GM21825 (cell line): ENCODE measurements at regions not wholly inside any gene's neighbourhood (a gene's known extent, or its start where the extent isn't known, plus 50 kb on each side); places are given as distances from the start of the nearest gene placed in this dataset.
"Not testable (repeated sequence)": the region's sequence is repeated elsewhere in the genome, so short reads cannot be mapped to it uniquely, and the experiment has no call there.

Source experiments
- ATAC-seq: cut with Tn5 transposase; IDR thresholded peaks from one replicate; pipeline ENCODE4 v1.9.1; 2021; ENCODE audit warnings: mild to moderate bottlenecking, moderate library complexity; ENCODE audit not compliant: unreplicated experiment

GRCh38 chr6:112636650-112637262, 289.6 kb downstream of the RFPL4B start:
- ATAC-seq = no peak

DNA sequence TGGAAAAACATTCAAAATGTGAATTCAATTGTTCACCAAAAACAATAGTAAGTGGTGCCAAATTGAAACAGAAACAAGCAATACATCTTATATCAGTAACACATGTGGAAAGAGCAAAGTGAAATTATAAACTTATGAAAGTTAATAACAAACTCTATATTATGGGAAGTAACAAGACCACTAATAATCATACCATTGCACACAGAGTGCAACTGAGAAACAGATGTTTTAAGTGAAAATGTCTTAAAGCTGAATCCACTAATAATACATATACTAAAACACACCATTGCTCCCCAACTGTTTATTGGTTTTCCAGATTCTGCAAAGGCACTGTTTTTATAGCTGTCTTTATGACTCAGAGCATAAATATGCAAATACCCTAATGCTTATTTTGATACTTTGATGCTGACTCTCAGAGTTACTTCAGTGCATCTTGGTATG, 292.3 kb downstream of the RFPL4B start:
- no peak for ATAC-seq

- no peak for ATAC-seq
These were observed 293.8 kb downstream of the RFPL4B start for GRCh38 chr6:112640891-112641290.

GRCh38 chr6:112649853-112650252, 302.7 kb downstream of the RFPL4B start:
- no peak for ATAC-seq

- ATAC-seq = no peak
These were observed 304.1 kb downstream of the RFPL4B start for GRCh38 chr6:112651239-112651638.

GRCh38 chr6:112659912-112660311, 312.8 kb downstream of the RFPL4B start:
- no peak for ATAC-seq

DNA sequence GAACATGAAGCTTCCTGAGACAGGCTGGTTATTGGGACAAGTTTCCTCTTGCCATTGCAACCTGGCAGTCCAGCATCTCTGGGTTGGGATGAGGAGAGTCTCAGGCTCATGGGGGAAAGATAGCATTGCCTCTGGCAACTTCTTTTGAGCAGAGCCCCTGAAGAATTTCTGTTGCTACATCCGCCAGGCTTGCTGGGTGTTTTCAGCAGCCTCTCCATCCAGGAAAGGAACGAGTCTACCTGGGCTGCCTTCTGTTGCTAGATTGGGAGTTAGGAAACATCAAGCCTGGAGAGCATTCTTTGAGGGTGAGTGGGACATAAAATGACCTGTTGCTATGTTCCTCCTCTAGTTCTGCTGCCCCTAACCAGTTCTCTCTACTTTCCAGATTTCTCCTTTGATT, 313.5 kb downstream of the RFPL4B start:
- ATAC-seq = no peak

DNA sequence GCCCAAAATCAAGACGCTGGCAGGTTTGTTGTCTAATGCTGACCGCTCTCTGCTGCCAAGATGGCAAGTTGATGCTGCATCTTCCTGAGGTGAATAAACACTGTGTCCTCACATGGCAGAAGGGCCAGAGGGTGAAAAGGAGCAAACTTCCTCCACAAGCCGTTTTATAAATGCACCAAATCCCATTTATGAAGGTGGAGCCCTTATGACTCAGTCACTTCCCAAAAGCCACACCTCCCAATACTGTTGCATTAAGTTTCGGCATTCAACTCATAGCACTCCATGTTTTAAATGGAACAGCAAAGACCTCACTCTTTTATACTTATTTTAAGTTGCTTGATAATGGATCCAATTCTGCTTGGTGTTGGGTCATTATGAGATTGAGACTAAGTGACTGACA, 316.6 kb downstream of the RFPL4B start:
- no peak for ATAC-seq

- ATAC-seq = no peak
These were observed 318.0 kb downstream of the RFPL4B start for GRCh38 chr6:112665114-112665513.

- no peak for ATAC-seq
These were observed 318.7 kb downstream of the RFPL4B start for GRCh38 chr6:112665815-112666214.

DNA sequence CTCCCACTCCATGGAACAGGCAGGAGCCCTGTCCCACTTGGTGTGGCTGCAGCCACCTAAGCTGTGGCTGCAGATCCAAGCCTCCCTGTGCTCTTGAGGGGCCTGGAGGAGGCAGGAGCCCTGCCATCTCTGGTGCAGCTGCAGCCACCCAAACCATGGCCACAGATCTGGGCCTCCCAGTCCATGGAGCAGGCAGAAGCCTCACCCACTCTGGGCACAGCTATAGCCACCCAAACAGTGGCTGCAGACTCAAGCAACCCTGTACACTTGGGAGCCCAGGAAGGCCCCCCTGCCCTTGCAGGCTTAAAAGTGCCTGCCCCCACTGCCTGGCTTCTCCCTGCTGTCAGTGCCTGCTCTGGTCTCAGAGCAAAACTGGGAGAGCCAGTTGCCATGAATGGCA, 320.3 kb downstream of the RFPL4B start:
- ATAC-seq = no peak

DNA sequence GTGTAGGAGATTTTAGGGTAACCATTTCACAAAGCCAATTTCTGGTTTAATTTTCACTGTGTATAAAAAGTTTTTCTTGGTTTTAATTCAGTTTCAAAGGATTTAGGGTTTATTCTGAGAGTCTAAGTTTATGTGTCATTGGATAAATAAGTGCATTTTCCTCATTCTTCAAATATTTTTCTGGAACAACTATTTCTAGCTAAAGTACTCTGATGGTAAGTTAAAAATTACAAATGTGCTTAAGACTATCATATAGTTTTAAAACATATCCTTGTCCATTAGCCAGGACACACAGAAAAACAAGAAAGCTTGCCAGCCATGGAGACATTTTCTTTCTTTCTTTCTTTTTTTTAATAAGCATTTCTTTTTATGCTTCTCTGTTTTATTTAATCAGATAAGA, 333.0 kb downstream of the RFPL4B start:
- ATAC-seq = no peak

- ATAC-seq = no peak
These were observed 334.9 kb downstream of the RFPL4B start for GRCh38 chr6:112682071-112682470.

DNA sequence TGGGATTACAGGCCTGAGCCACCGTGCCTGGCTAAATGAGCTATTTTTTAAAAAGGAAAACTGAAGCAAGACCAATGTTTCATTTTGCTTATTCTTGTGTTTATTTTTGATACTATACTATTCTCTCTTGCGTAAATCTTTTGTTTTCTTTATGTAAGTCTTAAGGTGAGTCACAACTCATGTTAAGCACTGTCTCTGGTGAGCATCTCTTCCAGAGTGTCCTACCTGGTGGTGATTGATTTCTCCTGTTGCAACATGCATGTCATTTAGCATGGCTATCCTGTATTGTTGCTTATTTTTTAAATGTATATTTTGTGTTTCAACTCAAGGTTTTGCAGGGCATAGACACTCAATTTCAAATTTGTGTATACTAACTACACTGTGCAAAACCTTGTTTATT, 336.0 kb downstream of the RFPL4B start:
- no peak for ATAC-seq

DNA sequence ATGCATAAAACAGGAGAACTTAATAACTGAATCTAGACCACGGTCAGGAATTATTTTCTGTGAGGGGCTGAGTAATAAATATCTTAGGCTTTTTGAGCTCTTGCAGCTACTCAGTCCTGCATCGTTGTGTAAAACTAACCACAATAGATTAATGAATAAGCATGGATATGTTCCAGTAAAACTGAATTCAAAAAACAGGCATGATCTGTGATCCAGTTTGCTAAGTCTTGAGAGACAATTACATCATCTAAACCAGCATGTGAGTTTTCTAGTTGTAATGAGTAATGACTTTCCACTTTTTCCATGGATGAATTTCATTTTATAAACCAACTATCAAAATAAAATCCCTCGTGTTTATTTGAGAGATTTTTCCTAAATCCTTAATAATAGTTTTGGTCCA, 336.8 kb downstream of the RFPL4B start:
- no peak for ATAC-seq

DNA sequence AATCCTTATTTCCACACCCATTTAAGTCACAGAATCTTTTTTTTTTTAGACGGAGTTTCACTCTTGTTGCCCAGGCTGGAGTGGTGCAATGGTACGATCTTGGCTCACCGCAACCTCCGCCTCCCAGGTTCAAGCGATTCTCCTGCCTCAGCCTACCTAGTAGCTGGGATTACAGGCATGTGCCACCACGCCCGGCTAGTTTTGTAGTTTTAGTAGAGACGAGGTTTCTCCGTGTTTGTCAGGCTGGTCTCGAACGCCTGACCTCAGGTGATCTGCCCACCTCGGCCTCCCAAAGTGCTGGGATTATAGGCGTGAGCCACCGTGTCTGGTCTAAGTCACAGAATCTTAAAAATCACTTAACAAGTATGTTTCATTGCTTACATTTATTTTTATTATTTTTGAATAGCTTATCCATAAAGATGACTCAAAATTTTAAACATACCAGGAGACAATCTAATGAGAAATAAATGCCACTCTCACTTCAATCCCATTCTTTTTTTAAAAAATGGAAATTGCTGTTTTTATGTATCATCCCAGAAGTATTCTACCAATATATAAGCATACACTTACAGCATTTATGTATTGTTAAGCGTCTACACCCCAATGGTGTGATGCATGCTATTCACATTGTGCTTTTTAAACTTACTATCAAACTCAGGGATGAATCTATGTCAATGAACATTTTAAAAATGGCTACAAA, 338.5 kb downstream of the RFPL4B start:
- ATAC-seq = not testable (repeated sequence)

GRCh38 chr6:112688487-112689165, 341.5 kb downstream of the RFPL4B start:
- not testable (repeated sequence) for ATAC-seq

DNA sequence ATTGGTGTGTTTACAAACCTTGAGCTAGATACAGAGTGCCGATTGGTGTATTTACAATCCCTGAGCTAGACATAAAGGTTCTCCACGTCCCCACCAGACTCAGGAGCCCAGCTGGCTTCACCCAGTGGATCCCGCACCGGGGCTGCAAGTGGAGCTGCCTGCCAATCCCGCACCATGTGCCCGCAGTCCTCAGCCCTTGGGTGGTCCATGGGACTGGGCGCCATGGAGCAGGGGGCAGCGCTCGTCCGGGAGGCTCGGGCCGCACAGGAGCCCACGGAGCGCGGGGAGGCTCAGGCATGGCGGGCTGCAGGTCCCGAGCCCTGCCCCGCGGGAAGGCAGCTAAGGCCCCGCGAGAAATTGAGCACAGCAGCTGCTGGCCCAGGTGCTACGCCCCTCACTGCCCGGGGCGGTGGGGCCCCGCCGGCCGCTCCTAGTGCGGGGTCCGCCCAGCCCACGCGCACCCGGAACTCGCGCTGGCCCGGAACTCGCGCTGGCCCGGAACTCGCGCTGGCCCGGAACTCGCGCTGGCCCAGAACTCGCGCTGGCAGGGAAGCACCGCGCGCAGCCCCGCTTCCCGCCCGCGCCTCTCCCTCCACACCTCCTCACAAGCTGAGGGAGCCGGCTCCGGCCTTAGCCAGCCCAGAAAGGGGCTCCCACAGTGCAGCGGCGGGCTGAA, 342.2 kb downstream of the RFPL4B start:
- ATAC-seq = not testable (repeated sequence)

DNA sequence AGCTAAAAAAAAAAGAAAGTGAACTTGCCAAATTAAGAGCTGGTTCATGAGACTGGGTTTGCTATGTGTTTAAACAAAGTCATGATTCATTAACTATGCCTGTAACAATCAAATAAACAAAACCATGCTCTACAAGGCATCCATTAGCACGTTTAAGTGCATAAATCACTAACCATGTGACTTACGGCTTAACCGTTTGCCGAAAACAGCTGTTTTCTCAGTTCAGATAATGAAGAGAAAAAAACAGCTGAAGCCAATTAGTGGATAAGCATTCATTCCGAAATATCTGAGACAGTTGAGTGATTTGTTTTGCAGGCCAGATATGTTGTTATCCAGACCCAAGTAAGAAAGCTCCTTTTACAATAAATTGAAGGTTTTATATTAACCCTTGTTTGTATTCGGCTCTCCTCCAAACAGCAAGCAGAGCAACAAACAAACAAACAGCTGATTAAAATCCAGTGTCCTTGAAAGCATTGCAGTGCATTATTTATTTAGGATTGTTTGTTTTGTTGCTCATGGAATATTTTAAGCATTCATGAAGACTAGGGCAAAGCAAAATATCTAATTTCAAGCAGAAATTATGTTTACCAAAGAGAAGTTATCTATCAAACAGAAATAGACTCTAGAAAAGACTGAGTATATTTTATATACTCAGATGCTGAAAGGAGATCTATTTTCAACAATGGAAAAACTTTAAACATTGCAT, 343.5 kb downstream of the RFPL4B start:
- no peak for ATAC-seq

GRCh38 chr6:112691289-112691688, 344.2 kb downstream of the RFPL4B start:
- ATAC-seq = no peak

DNA sequence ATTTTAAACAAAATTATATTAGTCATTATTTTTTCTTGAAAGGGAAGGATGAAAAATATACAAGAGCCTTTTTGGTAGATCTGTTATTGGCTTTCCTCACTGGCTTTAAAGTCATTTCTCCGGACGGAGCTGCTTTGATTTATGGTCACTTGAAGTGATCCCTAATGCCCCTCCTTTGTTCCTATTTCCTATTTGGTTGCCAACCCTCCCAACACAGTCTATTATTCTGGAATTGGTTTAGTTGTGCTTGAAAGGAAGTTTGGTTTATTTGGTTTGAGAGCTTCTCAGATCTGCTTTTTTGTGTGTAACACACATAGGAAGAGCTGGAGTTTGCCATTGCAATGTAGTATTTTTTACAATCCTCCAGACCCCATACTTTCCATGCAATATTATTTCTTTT, 347.9 kb downstream of the RFPL4B start:
- ATAC-seq = no peak
